ENCODE measurements at regions not wholly inside any gene's neighbourhood (a gene's known extent, or its start where the extent isn't known, plus 50 kb on each side); places are given as distances from the start of the nearest gene placed in this dataset.

GRCh38 chr6:44512868-44513741 is 125.6 kb downstream of the CDC5L start:
- Histone ChIP-seq H3K4me1 (ENCODE audit: insufficient read depth, low read length, severe bottlenecking) (no peaks in the 10 kb centered on the region), H3K4me2 (ENCODE audit: low read length) (no peak overlapping the region), H3K9me3 (ENCODE audit: low read length) (no peaks in the 10 kb centered on the region), H4K20me1 (ENCODE audit: insufficient read depth, low read length) (no peaks in the 10 kb centered on the region), H3K27me3 (ENCODE audit: insufficient read depth, low read length) (no peaks in the 10 kb centered on the region; the same call in none of the 2 replicates), H3K79me2 (ENCODE audit: insufficient read depth, low read length) (no peaks in the 10 kb centered on the region), H3F3A (ENCODE audit: insufficient read depth, low read length) (no peaks in the 10 kb centered on the region), H3K36me3 (ENCODE audit: insufficient read depth, low read length) (no peaks in the 10 kb centered on the region), H3K9ac (ENCODE audit: low read length) (no peak overlapping the region), H3K27ac (ENCODE audit: low read depth, low read length, poor library complexity, severe bottlenecking) (no peak overlapping the region), H3K4me3 (ENCODE audit: low read depth, low read length, poor library complexity, severe bottlenecking) (no peak overlapping the region), H3K9me2 (ENCODE audit: low read depth, low read length) (no peaks in the 10 kb centered on the region), H2AFZ (ENCODE audit: low read length) (no peak overlapping the region)
- no peak for TF ChIP-seq EZH2 (IDR thresholded peaks at IDR 0.05; ENCODE audit: borderline replicate concordance, low read length)
- no peak for TF ChIP-seq CTCF (IDR thresholded peaks at IDR 0.05; ENCODE audit: low read length)

GRCh38 chr6:44514085-44514484 is 126.6 kb downstream of the CDC5L start:
- Histone ChIP-seq H4K20me1 (ENCODE audit: insufficient read depth, low read length) (no peaks in the 10 kb centered on the region), H3K27me3 (ENCODE audit: insufficient read depth, low read length) (no peaks in the 10 kb centered on the region; the same call in 1 of the 2 replicates), H3K27ac (ENCODE audit: low read depth, low read length, poor library complexity, severe bottlenecking) (no peak overlapping the region), H3K79me2 (ENCODE audit: insufficient read depth, low read length) (no peaks in the 10 kb centered on the region), H3K4me1 (ENCODE audit: insufficient read depth, low read length, severe bottlenecking) (no peaks in the 10 kb centered on the region), H3K9me3 (ENCODE audit: low read length) (no peaks in the 10 kb centered on the region), H3F3A (ENCODE audit: insufficient read depth, low read length) (no peaks in the 10 kb centered on the region), H3K36me3 (ENCODE audit: insufficient read depth, low read length) (no peaks in the 10 kb centered on the region), H3K9me2 (ENCODE audit: low read depth, low read length) (no peaks in the 10 kb centered on the region), H2AFZ (ENCODE audit: low read length) (no peak overlapping the region), H3K9ac (ENCODE audit: low read length) (no peak overlapping the region), H3K4me2 (ENCODE audit: low read length) (no peak overlapping the region), H3K4me3 (ENCODE audit: low read depth, low read length, poor library complexity, severe bottlenecking) (no peak overlapping the region)
- TF ChIP-seq CTCF (IDR thresholded peaks at IDR 0.05; ENCODE audit: low read length): no peak
- TF ChIP-seq EZH2 (IDR thresholded peaks at IDR 0.05; ENCODE audit: borderline replicate concordance, low read length): no peak

- Histone ChIP-seq H3K4me2 (ENCODE audit: low read length) (no peak overlapping the region), H3K27me3 (ENCODE audit: insufficient read depth, low read length) (no peaks in the 10 kb centered on the region; the same call in 1 of the 2 replicates), H2AFZ (ENCODE audit: low read length) (no peak overlapping the region), H3K79me2 (ENCODE audit: insufficient read depth, low read length) (no peaks in the 10 kb centered on the region), H3K9ac (ENCODE audit: low read length) (no peak overlapping the region), H3K4me1 (ENCODE audit: insufficient read depth, low read length, severe bottlenecking) (no peaks in the 10 kb centered on the region), H3K36me3 (ENCODE audit: insufficient read depth, low read length) (no peaks in the 10 kb centered on the region), H3K9me2 (ENCODE audit: low read depth, low read length) (no peaks in the 10 kb centered on the region), H3K9me3 (ENCODE audit: low read length) (no peaks in the 10 kb centered on the region), H3K27ac (ENCODE audit: low read depth, low read length, poor library complexity, severe bottlenecking) (no peak overlapping the region), H3F3A (ENCODE audit: insufficient read depth, low read length) (no peaks in the 10 kb centered on the region), H3K4me3 (ENCODE audit: low read depth, low read length, poor library complexity, severe bottlenecking) (no peak overlapping the region), H4K20me1 (ENCODE audit: insufficient read depth, low read length) (no peaks in the 10 kb centered on the region)
- TF ChIP-seq CTCF (IDR thresholded peaks at IDR 0.05; ENCODE audit: low read length) (no peak), EZH2 (IDR thresholded peaks at IDR 0.05; ENCODE audit: borderline replicate concordance, low read length) (no peak)
Measured at GRCh38 chr6:44514576-44515193, 127.2 kb downstream of the CDC5L start.

Measured in OCI-LY1 (cell line).